Gastrocnemius medialis (tissue), 4 donors: ENCODE measurements at regions not wholly inside any gene's neighbourhood (a gene's known extent, or its start where the extent isn't known, plus 50 kb on each side); places are given as distances from the start of the nearest gene placed in this dataset.

Source experiments
- CTCF ChIP-seq, 5 experiments: fragments of 450-650 bp in 3 of 5; fragments of 200-600 bp in 2 of 5; sonication (generic) in 2 of 5; IDR thresholded peaks in 4 of 5; conservative IDR thresholded peaks in 1 of 5; 1 replicate in 4 of 5; 2 replicates in 1 of 5; pipeline ENCODE4 v1.5.1; 2016 to 2019; ENCODE audit warnings: antibody characterized with exemption in 5 of 5, mild to moderate bottlenecking in 3 of 5, moderate library complexity in 3 of 5
- POLR2A ChIP-seq, 2 donors: fragments of 450-650 bp; IDR thresholded peaks; one replicate each; pipeline ENCODE4 v1.6.1; 2017; ENCODE audit warnings: antibody characterized with exemption in 2 of 2, mild to moderate bottlenecking in 2 of 2, moderate library complexity in 2 of 2

DNA sequence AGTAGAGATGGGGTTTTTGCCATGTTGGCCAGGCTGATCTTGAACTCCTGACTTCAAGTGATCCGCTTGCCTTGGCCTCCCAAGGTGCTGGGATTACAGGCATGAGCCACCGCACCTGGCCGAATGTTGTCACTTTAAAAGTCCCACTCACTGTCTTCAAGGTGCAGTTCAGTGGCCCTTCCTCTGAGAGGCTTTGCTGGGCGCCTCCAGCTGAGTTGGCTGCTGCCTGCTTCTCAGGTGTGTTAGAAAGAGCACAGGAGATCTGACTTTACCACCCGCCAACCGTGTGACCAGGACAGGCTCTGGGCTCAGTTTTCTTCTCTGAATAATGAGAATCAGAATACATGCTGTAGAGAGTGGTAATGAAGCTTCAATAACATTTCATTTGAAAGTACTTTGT is 207.4 kb downstream of the CEP135 start:
- no peak for TF ChIP-seq CTCF (IDR thresholded peaks at IDR 0.05 in 4 of 5, conservative IDR thresholded peaks at IDR 0.05 in 1 of 5)
- TF ChIP-seq POLR2A (IDR thresholded peaks at IDR 0.05), result no peak
